CD4-positive, alpha-beta T cell treated with Interleukin-4 for 1 hour (primary cell): ENCODE measurements at regions not wholly inside any gene's neighbourhood (a gene's known extent, or its start where the extent isn't known, plus 50 kb on each side); places are given as distances from the start of the nearest gene placed in this dataset.

Experiments used
- DNase-seq, 2 donors: peaks; one replicate each; pipeline ENCODE4 v3.0.0-alpha.2; 2020 to 2022

- DNase-seq = no peak
Measured at GRCh38 chr13:42722883-42723539, 58.4 kb upstream of the FAM216B start.

- no peak for DNase-seq
Measured at GRCh38 chr13:42728507-42729180, 52.7 kb upstream of the FAM216B start.

GRCh38 chr13:42729857-42730402 is 51.5 kb upstream of the FAM216B start:
- no peak for DNase-seq
